ENCODE measurements at regions not wholly inside any gene's neighbourhood (a gene's known extent, or its start where the extent isn't known, plus 50 kb on each side); places are given as distances from the start of the nearest gene placed in this dataset.

DNA sequence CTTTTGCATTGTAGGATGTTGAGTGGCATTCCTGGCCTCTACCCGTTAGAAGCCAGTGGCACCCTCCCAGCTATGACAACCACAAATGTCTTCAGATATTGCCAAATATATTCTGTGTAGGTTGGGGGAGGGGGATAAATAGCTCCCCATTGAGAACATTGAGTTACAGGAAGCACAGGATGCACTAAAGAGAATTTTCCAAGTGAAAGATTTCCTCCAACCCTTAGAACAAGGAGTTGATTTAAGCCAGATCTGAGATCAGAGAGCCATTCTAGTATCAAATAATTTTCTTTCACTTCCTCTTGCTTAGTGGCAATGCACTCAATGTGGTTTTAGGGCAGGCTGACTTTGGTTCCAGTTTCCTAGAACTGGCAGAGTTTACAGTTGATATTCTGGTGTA lies 436.6 kb downstream of the C4orf33 start:
- no peak overlapping the region for H3K4me3 Mint-ChIP-seq (ENCODE audit: unreplicated experiment)
- H3K27ac Mint-ChIP-seq (ENCODE audit: unreplicated experiment): no peak overlapping the region
- DNase-seq (ENCODE audit: extremely low spot score, unreplicated experiment): no peak
- no peaks in the 10 kb centered on the region for H3K4me1 Mint-ChIP-seq (ENCODE audit: unreplicated experiment)
- TF ChIP-seq, protein P1, sequence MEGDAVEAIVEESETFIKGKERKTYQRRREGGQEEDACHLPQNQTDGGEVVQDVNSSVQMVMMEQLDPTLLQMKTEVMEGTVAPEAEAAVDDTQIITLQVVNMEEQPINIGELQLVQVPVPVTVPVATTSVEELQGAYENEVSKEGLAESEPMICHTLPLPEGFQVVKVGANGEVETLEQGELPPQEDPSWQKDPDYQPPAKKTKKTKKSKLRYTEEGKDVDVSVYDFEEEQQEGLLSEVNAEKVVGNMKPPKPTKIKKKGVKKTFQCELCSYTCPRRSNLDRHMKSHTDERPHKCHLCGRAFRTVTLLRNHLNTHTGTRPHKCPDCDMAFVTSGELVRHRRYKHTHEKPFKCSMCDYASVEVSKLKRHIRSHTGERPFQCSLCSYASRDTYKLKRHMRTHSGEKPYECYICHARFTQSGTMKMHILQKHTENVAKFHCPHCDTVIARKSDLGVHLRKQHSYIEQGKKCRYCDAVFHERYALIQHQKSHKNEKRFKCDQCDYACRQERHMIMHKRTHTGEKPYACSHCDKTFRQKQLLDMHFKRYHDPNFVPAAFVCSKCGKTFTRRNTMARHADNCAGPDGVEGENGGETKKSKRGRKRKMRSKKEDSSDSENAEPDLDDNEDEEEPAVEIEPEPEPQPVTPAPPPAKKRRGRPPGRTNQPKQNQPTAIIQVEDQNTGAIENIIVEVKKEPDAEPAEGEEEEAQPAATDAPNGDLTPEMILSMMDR (IDR thresholded peaks at IDR 0.05): no peak
- no peaks in the 10 kb centered on the region for H3K9me3 Mint-ChIP-seq (ENCODE audit: unreplicated experiment)
- H3K36me3 Mint-ChIP-seq (ENCODE audit: unreplicated experiment): no peaks in the 10 kb centered on the region
- no peaks in the 10 kb centered on the region for H3K27me3 Mint-ChIP-seq (ENCODE audit: unreplicated experiment)

GRCh38 chr4:129543299-129543698 lies 447.3 kb downstream of the C4orf33 start:
- Mint-ChIP-seq H3K4me1 (ENCODE audit: unreplicated experiment) (no peaks in the 10 kb centered on the region), H3K9me3 (ENCODE audit: unreplicated experiment) (no peaks in the 10 kb centered on the region), H3K36me3 (ENCODE audit: unreplicated experiment) (no peaks in the 10 kb centered on the region), H3K4me3 (ENCODE audit: unreplicated experiment) (no peak overlapping the region), H3K27me3 (ENCODE audit: unreplicated experiment) (peaks cover under 1% of the 10 kb centered on the region), H3K27ac (ENCODE audit: unreplicated experiment) (no peak overlapping the region)
- DNase-seq (ENCODE audit: extremely low spot score, unreplicated experiment): no peak
- TF ChIP-seq, protein P1 (IDR thresholded peaks at IDR 0.05): no peak

DNA sequence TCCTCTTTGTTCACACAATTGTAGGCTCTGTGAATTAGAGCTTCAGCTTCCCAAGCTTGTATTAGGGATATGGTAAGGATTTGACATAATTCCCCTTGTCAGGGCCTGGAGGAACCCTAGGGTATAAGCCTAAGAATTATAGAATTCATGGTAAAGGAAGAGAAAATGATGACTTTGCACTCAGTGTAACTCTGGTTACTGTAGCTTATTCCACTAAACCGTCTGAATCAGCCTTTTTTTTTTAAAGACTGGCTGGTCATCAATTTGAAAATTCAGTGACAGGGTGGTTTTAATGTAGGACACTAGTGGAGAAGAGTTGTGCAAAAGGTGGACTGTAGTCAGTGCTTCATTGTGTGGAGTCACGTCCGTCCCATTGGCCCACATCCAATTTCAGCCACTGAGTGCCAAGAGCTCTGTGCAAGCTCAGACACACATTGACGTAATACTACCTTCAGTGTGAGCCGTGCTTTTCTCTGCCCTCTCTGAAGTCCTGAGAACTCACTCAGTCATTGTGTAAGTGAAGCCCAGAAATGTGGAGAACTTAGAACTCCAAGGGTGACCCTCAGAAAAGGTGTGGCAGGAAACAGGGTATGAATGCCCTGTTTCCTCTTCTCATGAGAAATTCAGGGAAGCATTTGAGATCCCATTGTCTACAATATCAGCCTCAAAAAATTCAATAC lies 449.8 kb downstream of the C4orf33 start:
- H3K4me1 Mint-ChIP-seq (ENCODE audit: unreplicated experiment): peaks cover 10% of the 10 kb centered on the region
- H3K27me3 Mint-ChIP-seq (ENCODE audit: unreplicated experiment): no peaks in the 10 kb centered on the region
- no peak overlapping the region for H3K4me3 Mint-ChIP-seq (ENCODE audit: unreplicated experiment)
- TF ChIP-seq, protein P1 (IDR thresholded peaks at IDR 0.05): no peak
- no peaks in the 10 kb centered on the region for H3K9me3 Mint-ChIP-seq (ENCODE audit: unreplicated experiment)
- no peak overlapping the region for H3K27ac Mint-ChIP-seq (ENCODE audit: unreplicated experiment)
- H3K36me3 Mint-ChIP-seq (ENCODE audit: unreplicated experiment): no peaks in the 10 kb centered on the region
- no peak for DNase-seq (ENCODE audit: extremely low spot score, unreplicated experiment)

DNA sequence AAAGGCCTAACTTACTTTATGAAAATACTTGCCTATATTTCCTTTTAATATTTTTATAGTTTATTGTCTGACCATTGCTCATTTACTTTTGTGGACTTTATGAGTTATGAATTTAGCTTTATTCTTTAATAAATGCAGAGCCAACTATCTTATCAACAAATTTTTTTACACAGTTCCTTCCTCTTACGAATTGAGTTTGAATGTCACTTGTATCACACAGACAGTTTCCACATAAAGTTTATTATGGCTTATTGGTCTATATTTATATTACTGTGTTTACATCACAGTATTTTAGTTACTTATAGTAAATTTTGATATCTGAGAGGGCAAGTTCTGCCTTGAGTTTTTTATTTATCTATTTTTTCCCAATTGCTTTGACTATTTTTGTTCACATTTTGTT lies 450.6 kb downstream of the C4orf33 start:
- no peak for DNase-seq (ENCODE audit: extremely low spot score, unreplicated experiment)
- TF ChIP-seq, protein P1 (IDR thresholded peaks at IDR 0.05): no peak
- Mint-ChIP-seq H3K27me3 (ENCODE audit: unreplicated experiment) (no peaks in the 10 kb centered on the region), H3K36me3 (ENCODE audit: unreplicated experiment) (no peaks in the 10 kb centered on the region), H3K9me3 (ENCODE audit: unreplicated experiment) (no peaks in the 10 kb centered on the region), H3K4me3 (ENCODE audit: unreplicated experiment) (no peak overlapping the region), H3K27ac (ENCODE audit: unreplicated experiment) (no peak overlapping the region), H3K4me1 (ENCODE audit: unreplicated experiment) (peaks cover 10% of the 10 kb centered on the region)

GRCh38 chr4:129550281-129550785 lies 454.4 kb downstream of the C4orf33 start:
- Mint-ChIP-seq H3K4me1 (ENCODE audit: unreplicated experiment) (peaks cover 10% of the 10 kb centered on the region), H3K27me3 (ENCODE audit: unreplicated experiment) (no peaks in the 10 kb centered on the region), H3K36me3 (ENCODE audit: unreplicated experiment) (no peaks in the 10 kb centered on the region), H3K27ac (ENCODE audit: unreplicated experiment) (peak overlapping the region; percentile 73), H3K4me3 (ENCODE audit: unreplicated experiment) (no peak overlapping the region), H3K9me3 (ENCODE audit: unreplicated experiment) (no peaks in the 10 kb centered on the region)
- no peak for DNase-seq (ENCODE audit: extremely low spot score, unreplicated experiment)
- TF ChIP-seq, protein P1 (IDR thresholded peaks at IDR 0.05): no peak
